Smooth muscle cell (in vitro differentiated cells): ENCODE measurements at regions not wholly inside any gene's neighbourhood (a gene's known extent, or its start where the extent isn't known, plus 50 kb on each side); places are given as distances from the start of the nearest gene placed in this dataset.

Experiments
- DNase-seq: peaks from one replicate; lab custom pipeline; 2025; ENCODE audit not compliant: unreplicated experiment; lab: John Stamatoyannopoulos, UW
- H2AFZ ChIP-seq: fragments of 200-600 bp; sonication (generic); 2 replicates; pipeline ENCODE4 v1.6.0; 2016; ENCODE audit warnings: antibody characterized with exemption, low read depth, mild to moderate bottlenecking
- H3F3A ChIP-seq: fragments of 200-600 bp; sonication (generic); 2 replicates; pipeline ENCODE4 v1.6.0; 2017; ENCODE audit warnings: antibody characterized with exemption, low read depth
- H3K27ac ChIP-seq: fragments of 200-600 bp; sonication (generic); 2 replicates; pipeline ENCODE4 v1.5.1; 2016; ENCODE audit warnings: low read depth, mild to moderate bottlenecking
- H3K27me3 ChIP-seq: fragments of 200-600 bp; sonication (generic); 2 replicates; pipeline ENCODE4 v1.6.1; 2016; ENCODE audit warnings: low read depth, mild to moderate bottlenecking
- H3K36me3 ChIP-seq: fragments of 200-600 bp; sonication (generic); 2 replicates; pipeline ENCODE4 v1.5.1; 2016; ENCODE audit warnings: low read depth
- H3K4me1 ChIP-seq: fragments of 200-600 bp; sonication (generic); 2 replicates; pipeline ENCODE4 v1.5.1; 2016; ENCODE audit warnings: low read depth
- H3K4me2 ChIP-seq: fragments of 200-600 bp; sonication (generic); 2 replicates; pipeline ENCODE4 v1.6.0; 2016; ENCODE audit warnings: mild to moderate bottlenecking
- H3K4me3 ChIP-seq: fragments of 200-600 bp; sonication (generic); 2 replicates; pipeline ENCODE4 v1.5.1; 2016; ENCODE audit warnings: mild to moderate bottlenecking
- H3K79me2 ChIP-seq: fragments of 200-600 bp; sonication (generic); 2 replicates; pipeline ENCODE4 v1.6.0; 2016; ENCODE audit warnings: low read depth, mild to moderate bottlenecking
- H3K9ac ChIP-seq: fragments of 200-600 bp; sonication (generic); 2 replicates; pipeline ENCODE4 v1.6.0; 2016; ENCODE audit warnings: low read depth
- H3K9me3 ChIP-seq: fragments of 200-600 bp; sonication (generic); replicated peaks from 2 replicates; pipeline ENCODE4 v1.5.1; 2016; ENCODE audit warnings: low read depth
- H4K20me1 ChIP-seq: fragments of 200-600 bp; sonication (generic); 2 replicates; pipeline ENCODE4 v1.6.0; 2016; ENCODE audit warnings: low read depth
- CTCF ChIP-seq: fragments of 200-600 bp; sonication (generic); IDR thresholded peaks from 2 replicates; pipeline ENCODE4 v1.5.1; 2017; ENCODE audit warnings: borderline replicate concordance, mild to moderate bottlenecking, antibody characterized with exemption; ENCODE audit not compliant: insufficient read depth, poor library complexity, severe bottlenecking
- WGBS: methylation state at CpG from one replicate; pipeline ENCODE4 v1.1.7; 2016; ENCODE audit warnings: low lambda C conversion rate; 5-methylcytosine and 5-hydroxymethylcytosine counted together

- TF ChIP-seq CTCF, result no peak
- H4K20me1 ChIP-seq, result no peaks in the 10 kb centered on the region
- no peak for DNase-seq
- no peak overlapping the region for H3K27ac ChIP-seq
- H3K9ac ChIP-seq, result no peak overlapping the region
- no peaks in the 10 kb centered on the region for H3K27me3 ChIP-seq
- no peaks in the 10 kb centered on the region for H3K4me1 ChIP-seq
- H3K4me2 ChIP-seq, result no peak overlapping the region
- H3K9me3 ChIP-seq, result no peaks in the 10 kb centered on the region
- no peaks in the 10 kb centered on the region for H3K36me3 ChIP-seq
- H3F3A ChIP-seq, result no peaks in the 10 kb centered on the region
- no peak overlapping the region for H2AFZ ChIP-seq
- no peaks in the 10 kb centered on the region for H3K79me2 ChIP-seq
- H3K4me3 ChIP-seq, result no peak overlapping the region
- WGBS, result 60% methylated on average over 3 of the region's 3 CpGs
Observed at GRCh38 chr12:92389466-92389865, 243.8 kb upstream of the BTG1 start.

DNA sequence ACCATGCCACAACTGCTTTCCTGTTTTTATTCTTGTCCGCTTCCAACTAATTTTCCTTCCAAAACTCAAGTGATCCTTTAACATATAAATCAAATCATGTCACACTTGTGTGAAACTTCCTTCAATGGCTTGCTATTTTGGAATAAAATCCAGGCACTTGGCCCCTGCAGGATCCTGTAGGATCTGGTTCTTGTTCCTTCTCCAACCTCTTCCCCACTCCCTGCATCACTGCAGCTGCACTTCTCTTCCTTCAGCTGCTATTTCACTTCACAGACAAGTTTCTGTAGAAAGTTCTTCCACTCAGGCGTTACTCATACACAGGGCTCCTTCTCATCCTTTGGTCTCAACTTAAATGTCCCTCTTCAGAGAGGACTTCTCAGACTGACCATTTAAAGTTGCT lies 239.7 kb upstream of the BTG1 start:
- H3K9ac ChIP-seq, result no peak overlapping the region
- H3K27me3 ChIP-seq, result no peaks in the 10 kb centered on the region
- H3F3A ChIP-seq, result no peaks in the 10 kb centered on the region
- no peaks in the 10 kb centered on the region for H3K79me2 ChIP-seq
- 90% methylated on average over 2 of the region's 2 CpGs for WGBS
- H3K4me2 ChIP-seq, result no peak overlapping the region
- H3K27ac ChIP-seq, result no peak overlapping the region
- no peaks in the 10 kb centered on the region for H4K20me1 ChIP-seq
- H3K9me3 ChIP-seq, result no peaks in the 10 kb centered on the region
- H3K4me1 ChIP-seq, result no peaks in the 10 kb centered on the region
- DNase-seq, result no peak
- H3K36me3 ChIP-seq, result no peaks in the 10 kb centered on the region
- no peak overlapping the region for H3K4me3 ChIP-seq
- no peak overlapping the region for H2AFZ ChIP-seq
- no peak for TF ChIP-seq CTCF

DNA sequence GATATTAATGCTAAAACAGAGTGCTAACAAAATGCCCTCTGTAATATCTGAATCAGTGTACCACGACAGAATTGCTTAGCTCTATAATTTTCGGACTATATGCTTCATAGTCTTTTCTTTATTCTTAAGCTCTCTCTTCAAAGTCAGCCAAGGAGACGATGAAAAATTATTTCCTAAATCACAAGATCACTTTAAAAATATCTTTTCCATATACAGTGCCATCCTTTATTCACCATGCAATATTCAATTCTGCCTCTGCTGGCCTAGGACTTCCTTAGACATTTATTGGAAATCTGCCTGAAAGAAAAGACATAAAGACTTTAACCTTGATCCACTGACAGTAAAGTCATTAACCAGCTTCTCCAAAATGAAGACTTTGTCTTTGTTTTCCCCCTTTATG lies 238.9 kb upstream of the BTG1 start:
- no peaks in the 10 kb centered on the region for H3K79me2 ChIP-seq
- H3K4me1 ChIP-seq, result no peaks in the 10 kb centered on the region
- H3F3A ChIP-seq, result no peaks in the 10 kb centered on the region
- no peaks in the 10 kb centered on the region for H3K36me3 ChIP-seq
- H3K9ac ChIP-seq, result no peak overlapping the region
- no peaks in the 10 kb centered on the region for H3K9me3 ChIP-seq
- H2AFZ ChIP-seq, result no peak overlapping the region
- no peak for DNase-seq
- no peak overlapping the region for H3K4me3 ChIP-seq
- no peak for TF ChIP-seq CTCF
- no peaks in the 10 kb centered on the region for H3K27me3 ChIP-seq
- H3K27ac ChIP-seq, result no peak overlapping the region
- no peak overlapping the region for H3K4me2 ChIP-seq
- no peaks in the 10 kb centered on the region for H4K20me1 ChIP-seq
- WGBS, result 71% methylated on average over 3 of the region's 3 CpGs

- Histone ChIP-seq H3K9ac (no peak overlapping the region), H3K79me2 (no peaks in the 10 kb centered on the region), H2AFZ (no peak overlapping the region), H3K4me1 (no peaks in the 10 kb centered on the region), H3K4me3 (no peak overlapping the region), H4K20me1 (no peaks in the 10 kb centered on the region), H3K4me2 (no peak overlapping the region), H3K27ac (no peak overlapping the region), H3F3A (no peaks in the 10 kb centered on the region), H3K9me3 (no peaks in the 10 kb centered on the region), H3K27me3 (no peaks in the 10 kb centered on the region), H3K36me3 (no peaks in the 10 kb centered on the region)
- 98% methylated on average over 3 of the region's 3 CpGs for WGBS
- no peak for TF ChIP-seq CTCF
- DNase-seq, result no peak
Observed at GRCh38 chr12:92382383-92382878, 236.8 kb upstream of the BTG1 start.
